ENCODE measurements at regions not wholly inside any gene's neighbourhood (a gene's known extent, or its start where the extent isn't known, plus 50 kb on each side); places are given as distances from the start of the nearest gene placed in this dataset.
A peak's percentile ranks its signal among the peaks of the same experiment; 100 is the strongest.

DNA sequence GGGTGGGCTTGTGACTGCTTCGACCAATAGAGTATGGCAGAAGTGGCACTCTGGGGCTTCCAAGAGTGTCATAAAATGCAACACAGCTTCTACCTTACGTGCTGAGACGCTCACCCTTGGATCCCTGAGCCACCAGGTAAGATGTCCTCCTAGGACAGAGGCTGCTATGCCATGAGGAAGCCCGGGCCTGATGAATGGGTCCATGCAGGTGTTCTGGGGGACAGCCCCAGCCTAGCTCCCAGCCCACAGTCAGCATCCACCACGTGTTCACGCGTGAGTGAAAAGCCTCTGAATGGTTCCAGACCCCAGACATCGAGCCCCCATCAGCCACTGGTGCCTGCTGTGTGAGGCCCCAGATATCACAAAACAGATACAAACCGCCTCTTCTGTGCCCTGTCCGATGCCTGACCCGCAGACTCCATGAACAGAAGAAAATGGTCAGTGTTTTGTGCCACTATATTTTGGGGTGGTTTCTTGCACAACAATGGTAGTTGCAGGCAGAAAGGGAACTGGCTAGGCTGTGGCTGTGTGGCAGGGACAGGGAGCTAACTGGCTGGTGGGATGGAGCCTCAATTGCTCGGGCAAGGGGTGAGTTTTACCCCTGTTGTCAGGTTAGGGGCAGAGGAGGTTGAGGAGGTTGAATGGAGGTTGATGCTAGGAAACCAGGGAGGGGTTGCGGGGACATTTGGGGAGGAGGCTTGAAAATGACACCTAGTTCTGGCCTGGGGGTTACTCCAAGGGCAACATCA lies 92.2 kb downstream of the LINGO1 start:
- DNase-seq = no peak

DNA sequence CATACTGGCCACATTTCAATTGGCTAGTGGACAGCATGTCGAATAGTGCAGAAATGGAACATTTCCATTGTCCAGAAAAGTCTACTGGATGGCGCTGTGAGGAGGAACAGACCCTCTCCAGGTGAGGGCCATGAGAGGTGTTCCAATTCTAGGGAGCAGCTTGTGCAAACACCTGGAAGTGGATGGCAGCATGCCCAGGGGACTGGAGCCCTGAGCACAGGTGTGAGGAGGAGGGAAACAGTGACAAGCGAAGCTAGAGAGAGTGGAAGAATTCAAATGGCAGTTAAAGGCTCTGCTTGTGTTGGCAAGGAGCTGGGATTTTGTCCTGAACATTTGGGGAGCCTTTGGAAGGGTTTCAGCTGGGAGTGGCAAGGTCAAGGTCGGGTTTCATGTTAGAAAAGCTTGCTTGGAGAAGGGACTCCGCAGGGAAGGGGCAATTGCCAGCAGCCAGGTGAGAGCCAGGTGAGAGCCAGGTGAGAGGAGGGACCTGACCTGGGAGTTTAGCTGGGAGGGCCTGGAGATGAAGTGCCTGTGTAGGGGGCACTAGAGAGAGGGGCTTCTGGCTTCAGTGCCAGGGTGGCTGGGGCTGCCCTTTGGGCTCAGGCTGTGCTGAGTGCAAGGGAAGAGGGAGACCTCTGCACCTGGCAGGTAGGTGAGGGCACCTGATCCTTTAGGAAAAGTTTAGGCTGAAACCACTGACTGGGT lies 93.8 kb downstream of the LINGO1 start:
- DNase-seq = peak; percentile 39

DNA sequence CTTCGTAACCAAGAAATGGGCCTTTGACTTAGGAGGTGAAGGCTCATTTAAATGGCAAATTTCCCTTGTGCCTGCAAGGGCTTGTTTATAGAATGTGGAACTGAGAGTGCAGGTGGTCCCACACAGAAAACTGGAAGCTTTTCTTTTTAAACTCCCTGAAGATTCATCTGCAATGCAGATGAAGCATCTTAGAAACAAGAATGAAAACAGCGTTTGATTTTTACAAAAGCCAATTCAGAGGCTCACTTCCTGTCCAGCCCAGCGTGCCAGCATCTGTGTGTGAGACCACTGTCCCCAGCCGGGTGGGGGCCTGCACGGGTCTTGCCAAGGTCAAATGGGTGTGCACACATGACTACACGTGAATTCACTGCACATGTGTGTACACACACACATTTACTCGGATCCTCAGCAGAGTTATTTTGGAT lies 94.7 kb downstream of the LINGO1 start:
- DNase-seq = no peak

DNA sequence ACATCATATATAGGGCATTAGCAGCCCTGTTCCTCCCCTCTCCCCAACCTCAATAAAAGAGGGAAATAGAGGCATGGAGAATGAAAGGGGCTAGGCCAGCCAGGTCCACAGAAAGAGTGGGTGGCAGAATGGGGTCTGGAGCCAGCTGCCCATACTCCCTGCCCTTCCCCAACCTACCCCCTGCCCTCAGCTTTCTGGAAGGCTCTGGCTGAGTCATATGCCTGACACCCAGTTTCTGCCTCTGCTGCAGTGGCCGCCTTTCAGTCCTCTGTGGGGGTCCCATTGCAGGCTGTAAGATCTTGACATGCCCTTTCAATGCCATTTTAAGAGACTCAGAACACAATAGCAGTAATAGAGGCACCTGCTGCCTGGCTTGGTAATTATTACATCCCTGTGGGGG lies 95.7 kb downstream of the LINGO1 start:
- no peak for DNase-seq

DNA sequence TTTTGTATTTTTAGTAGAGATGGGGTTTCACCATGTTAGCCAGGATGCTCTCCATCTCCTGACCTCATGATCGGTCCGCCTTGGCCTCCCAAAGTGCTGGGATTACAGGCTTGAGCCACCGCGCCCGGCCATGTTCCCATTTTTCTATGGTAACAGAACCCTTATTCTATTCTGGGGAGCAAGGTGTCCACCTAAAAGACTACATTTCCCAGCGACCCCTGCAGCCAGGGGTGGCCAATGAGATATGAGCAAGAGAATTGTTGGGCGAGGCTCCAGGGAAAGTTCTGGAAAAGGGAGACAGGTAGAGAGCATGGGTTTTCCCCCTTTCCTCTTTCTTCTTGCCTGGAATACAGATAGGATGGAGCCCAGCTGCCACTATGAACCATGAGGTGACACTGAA lies 96.9 kb downstream of the LINGO1 start:
- no peak for DNase-seq
